ENCODE measurements at regions not wholly inside any gene's neighbourhood (a gene's known extent, or its start where the extent isn't known, plus 50 kb on each side); places are given as distances from the start of the nearest gene placed in this dataset.
"Not testable (repeated sequence)": the region's sequence is repeated elsewhere in the genome, so short reads cannot be mapped to it uniquely, and the experiment has no call there.

DNA sequence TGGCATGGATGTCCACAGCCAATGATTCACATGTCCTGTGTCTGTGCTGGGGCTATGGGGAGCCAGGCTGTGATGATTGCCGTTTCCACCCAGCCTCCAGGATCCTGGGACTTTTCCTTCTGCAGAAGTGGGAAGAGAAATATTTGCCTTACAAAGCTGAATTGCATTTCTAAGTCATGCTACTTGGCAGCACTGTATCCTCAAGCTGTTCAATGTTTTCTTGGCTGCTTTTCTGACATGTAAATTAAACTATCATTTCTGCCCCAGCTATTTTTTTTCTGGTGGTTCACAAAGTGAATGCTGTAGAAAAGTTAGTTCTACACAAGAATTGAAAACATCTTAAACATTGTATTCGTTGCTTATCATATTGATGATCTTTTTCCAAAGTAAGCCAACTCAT is 51.9 kb upstream of the TCERG1L start:
- TF ChIP-seq, protein P1, sequence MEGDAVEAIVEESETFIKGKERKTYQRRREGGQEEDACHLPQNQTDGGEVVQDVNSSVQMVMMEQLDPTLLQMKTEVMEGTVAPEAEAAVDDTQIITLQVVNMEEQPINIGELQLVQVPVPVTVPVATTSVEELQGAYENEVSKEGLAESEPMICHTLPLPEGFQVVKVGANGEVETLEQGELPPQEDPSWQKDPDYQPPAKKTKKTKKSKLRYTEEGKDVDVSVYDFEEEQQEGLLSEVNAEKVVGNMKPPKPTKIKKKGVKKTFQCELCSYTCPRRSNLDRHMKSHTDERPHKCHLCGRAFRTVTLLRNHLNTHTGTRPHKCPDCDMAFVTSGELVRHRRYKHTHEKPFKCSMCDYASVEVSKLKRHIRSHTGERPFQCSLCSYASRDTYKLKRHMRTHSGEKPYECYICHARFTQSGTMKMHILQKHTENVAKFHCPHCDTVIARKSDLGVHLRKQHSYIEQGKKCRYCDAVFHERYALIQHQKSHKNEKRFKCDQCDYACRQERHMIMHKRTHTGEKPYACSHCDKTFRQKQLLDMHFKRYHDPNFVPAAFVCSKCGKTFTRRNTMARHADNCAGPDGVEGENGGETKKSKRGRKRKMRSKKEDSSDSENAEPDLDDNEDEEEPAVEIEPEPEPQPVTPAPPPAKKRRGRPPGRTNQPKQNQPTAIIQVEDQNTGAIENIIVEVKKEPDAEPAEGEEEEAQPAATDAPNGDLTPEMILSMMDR (conservative IDR thresholded peaks at IDR 0.05), result no peak
- H3K27ac ChIP-seq, result no peak overlapping the region

- TF ChIP-seq, protein P1 (conservative IDR thresholded peaks at IDR 0.05), result no peak
Measured at GRCh38 chr10:131371571-131371970, 60.0 kb upstream of the TCERG1L start.

DNA sequence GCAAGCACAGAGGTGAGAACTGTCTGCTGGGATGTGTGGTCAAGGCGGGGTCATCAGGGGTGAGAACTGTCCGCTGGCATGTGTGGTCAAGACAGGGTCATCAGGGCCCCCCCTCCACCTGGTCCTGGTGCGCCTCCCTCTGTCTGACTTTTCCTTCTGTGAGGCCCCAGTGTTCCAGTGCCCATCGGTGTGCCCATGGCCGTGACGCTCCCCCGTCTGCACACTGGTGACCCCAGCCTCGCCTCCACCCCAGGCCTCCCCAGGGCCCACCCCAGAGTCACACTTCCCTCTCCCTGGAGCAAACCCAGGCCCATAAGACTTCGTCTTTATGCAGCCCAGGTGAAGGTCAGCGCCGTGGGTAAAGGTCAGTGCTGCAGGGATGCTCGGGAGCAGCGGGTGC is 70.1 kb upstream of the TCERG1L start:
- TF ChIP-seq, protein P1 (conservative IDR thresholded peaks at IDR 0.05), result no peak
- no peak overlapping the region for H3K27ac ChIP-seq

More at GRCh38 chr10:131371571-131371970, 60.0 kb upstream of the TCERG1L start:
- H3K27ac ChIP-seq, result no peak overlapping the region

DNA sequence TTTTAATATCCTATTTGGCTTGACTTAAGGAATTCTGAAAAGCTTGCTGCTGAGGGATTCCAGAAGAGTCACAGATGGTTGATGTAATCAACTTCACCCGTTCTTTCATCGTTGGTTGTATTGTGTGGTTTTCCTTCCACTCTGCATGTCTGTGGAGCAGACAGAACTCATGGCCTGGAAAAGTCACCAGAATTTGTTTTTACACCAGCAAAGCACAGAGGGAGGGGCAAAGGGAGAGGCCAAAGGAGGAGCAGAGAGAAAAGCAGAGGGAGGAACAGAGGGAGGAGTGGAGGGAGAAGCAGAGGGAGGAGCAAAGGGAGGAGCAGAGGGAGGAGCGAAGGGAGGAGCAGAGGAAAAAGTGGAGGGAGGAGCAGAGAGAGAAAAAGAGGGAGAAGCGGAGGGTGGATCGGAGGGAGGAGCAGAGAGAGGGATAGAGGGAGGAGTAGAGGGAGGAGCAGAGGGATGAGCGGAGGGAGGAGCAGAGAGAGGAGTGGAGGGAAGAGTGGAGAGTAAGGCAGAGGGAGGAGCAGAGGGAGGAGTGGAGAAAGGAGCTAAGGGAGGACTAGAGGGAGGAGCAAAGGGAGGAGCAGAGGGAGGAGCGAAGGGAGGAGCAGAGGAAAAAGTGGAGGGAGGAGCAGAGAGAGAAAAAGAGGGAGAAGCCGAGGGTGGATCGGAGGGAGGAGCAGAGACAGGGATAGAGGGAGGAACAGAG is 73.8 kb upstream of the TCERG1L start:
- H3K27ac ChIP-seq, result not testable (repeated sequence)

DNA sequence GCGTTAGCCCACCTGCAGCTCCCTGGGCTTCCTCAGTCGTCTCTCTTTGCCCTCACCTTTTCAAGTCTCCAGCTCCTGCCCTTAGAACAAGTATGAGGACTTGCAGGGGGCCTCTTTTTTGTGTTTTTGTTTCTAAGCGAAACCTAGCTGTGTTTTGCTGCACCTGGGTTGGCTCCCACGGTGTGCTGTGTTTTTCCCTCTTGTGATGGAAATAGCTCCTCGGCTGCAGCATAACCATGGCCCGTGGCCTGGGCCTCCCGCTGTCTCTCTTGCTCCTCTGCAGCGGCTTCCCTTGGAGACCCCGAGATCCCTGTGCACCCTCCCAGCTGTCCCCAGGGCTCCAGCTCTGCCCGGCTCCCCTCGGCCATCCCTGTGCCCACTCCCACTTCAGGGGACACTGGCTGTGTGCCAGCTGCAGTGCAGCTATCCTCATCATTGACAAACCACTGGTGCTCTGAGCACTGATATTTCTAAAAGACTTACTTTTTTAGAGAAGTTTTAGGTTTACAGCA is 75.6 kb upstream of the TCERG1L start:
- TF ChIP-seq, protein P1 (conservative IDR thresholded peaks at IDR 0.05), result no peak
- no peak overlapping the region for H3K27ac ChIP-seq

DNA sequence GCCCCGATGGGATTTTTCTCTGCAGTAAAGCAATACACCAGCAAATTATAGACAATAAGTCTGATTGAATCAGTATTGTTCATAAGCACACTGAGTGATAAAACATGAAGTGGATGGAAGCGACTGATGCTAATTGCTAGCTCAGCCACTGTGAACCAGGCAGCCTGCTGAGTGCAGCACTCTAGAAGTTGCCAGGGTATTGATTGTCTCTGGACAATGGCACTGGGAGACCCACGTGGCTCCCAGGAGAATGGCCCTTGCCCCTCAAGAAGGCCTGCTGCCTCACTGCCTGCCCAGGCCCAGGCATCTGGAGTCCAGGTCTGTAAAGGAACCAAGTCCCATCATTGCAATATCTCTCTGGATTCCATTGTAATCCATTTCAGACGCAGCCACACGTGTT is 80.4 kb upstream of the TCERG1L start:
- TF ChIP-seq, protein P1 (conservative IDR thresholded peaks at IDR 0.05), result no peak
- no peak overlapping the region for H3K27ac ChIP-seq

DNA sequence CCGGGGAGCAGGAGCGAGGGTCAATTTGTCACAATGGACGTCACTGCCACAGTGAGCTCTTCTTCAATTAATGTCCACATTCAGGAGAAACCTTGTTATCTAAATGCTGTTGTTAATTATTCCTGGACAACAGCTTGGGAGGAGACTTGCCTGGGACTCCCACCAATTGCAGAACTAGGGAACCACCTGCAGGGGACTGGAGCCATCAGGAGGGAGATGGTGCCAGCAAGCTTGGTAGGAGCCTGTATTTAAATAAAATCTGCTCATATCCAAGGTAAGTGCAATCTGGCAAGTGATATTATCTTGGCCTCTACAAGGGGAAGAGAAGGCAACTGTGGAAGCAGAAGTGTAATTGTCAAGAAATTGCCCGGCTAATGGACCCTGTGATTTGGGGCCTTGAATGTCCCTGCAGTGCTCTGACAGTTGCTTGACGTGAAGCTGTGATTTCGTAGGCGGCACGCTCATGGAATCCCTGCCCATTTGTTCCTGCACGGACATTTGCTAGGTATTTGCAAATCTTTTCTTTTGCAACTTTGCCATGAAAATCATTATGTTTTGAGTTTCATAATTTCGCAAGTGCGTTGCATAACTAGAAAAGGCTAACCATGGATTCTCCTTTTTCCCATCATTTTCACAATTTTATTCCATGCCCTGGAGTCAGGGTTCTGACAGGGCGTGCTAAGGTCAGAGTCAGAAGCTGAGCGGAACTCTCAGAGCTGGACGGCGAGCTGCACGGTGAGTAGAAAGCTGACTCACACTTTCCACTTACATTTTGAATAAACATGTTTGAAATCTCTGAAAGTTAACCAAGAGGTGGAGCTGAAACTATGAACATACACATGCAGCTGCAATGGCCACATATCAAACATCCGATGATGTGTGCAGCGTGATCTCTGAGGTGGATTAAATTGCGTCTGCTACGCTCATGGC is 84.9 kb upstream of the TCERG1L start:
- no peak overlapping the region for H3K27ac ChIP-seq
- TF ChIP-seq, protein P1 (conservative IDR thresholded peaks at IDR 0.05), result peak; percentile 17; the same call in 1 of the 2 replicates

Data from VCaP (cell line).